ENCODE measurements at regions not wholly inside any gene's neighbourhood (a gene's known extent, or its start where the extent isn't known, plus 50 kb on each side); places are given as distances from the start of the nearest gene placed in this dataset.

DNA sequence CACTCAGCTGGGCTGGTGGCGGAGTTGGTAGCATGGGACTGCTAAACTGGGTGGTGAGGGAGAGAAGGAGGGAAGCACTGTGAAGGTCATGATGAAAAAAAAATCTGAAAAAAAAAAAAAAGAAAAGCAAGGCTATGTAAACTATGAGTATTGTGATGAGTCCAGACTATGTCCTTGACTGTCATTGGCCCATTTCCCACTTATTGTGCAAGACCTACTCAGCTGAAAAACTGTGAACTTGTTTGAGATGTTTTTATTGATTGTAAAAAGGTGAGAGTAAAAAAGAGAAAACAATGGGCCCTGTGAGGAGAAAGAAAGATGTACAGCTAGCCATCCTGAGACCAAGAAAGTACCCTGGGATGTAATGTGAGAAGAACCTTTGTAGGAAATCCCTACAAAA, 798.4 kb upstream of the TENM4 start:
- no peak for DNase-seq (ENCODE audit: low spot score)

DNA sequence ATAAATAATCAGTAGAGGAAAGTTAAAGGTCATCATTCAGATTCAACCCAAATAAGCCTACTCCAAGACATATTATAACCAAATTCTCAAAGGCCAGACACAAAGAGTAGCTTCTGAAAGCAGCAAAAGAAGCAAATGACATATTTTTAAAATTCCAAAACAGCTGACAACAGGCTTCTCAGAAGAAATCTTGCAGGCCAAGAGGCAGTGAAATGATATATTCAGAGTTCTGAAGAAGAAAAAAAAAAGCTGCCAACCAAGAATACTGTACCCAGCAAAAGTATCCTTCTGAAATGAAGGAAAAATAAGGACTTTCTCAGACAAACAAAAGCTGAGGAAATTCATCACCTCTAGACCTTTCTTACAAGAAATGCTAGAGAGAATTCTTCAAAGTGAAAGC, 787.1 kb upstream of the TENM4 start:
- DNase-seq (ENCODE audit: low spot score) = no peak

GRCh38 chr11:80214413-80214812, 773.6 kb upstream of the TENM4 start:
- DNase-seq (ENCODE audit: low spot score) = no peak

- no peak for DNase-seq (ENCODE audit: low spot score)
Measured at GRCh38 chr11:80211673-80212072, 770.8 kb upstream of the TENM4 start.

GRCh38 chr11:80204021-80204420, 763.2 kb upstream of the TENM4 start:
- DNase-seq (ENCODE audit: low spot score) = no peak

DNA sequence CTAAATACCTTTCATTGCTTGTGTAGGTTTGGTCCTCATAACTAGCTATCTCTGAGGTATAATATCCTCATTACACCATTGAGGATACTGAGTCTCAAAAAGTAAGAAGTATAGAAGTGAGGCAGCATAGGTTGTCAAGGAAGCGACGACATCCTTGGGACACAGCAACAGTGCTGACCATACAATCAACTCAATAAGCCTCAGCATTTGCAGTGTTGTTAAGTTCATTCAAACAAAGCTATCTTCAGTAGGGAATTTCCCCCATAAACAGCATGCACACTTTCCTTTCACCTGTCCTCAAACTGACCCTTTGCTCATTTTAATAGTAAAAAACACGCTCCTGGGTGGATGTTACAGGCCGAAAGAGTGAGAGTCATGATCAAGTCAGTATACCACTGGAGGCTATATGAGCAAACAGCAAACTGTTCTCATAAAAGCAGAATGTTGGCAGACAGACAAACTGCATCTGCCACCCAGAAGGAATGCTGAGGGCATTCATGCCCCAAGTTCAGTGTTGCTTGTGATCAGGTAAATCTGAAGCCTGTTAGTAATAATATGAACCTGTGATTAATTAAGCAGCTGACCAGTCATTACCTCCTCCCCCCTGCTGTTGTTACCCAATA, 756.2 kb upstream of the TENM4 start:
- no peak for DNase-seq (ENCODE audit: low spot score)

DNA sequence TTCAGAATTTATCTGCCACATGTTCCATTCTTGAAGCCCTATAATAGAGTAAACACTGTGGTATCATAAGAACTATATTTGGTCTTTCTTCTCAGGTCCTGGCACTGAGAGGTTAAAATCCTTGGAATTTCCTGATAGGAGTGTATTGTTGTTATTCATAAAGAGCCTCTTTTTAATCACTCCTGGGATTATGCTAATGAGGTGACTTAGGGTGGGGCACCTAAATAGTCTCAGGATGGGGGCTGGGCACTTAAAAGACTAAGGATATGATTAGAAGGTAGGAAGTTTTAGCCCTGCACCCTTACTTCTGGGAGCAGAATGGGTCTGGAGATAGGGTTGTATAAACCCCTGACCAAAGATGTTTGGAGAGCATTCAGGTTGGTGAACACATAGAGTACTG, 755.2 kb upstream of the TENM4 start:
- no peak for DNase-seq (ENCODE audit: low spot score)

DNA sequence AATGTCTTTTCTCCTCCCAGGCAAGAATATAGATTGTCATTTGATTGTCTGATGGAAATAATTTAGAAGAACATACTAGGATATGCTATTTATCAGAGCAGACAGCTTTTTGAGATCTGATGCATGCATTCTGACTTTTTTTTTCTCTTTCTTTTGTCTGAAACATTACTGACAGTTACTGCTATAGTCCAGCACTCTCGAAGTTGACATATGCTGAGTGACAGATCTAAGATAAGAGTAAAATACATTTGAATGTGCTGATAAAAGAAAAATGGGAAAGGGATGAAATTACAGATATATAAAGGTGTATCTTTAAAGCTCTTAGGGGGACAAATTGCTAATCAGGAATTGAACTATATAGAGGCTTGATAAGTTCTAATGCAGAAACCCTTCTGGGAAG, 753.8 kb upstream of the TENM4 start:
- no peak for DNase-seq (ENCODE audit: low spot score)

DNA sequence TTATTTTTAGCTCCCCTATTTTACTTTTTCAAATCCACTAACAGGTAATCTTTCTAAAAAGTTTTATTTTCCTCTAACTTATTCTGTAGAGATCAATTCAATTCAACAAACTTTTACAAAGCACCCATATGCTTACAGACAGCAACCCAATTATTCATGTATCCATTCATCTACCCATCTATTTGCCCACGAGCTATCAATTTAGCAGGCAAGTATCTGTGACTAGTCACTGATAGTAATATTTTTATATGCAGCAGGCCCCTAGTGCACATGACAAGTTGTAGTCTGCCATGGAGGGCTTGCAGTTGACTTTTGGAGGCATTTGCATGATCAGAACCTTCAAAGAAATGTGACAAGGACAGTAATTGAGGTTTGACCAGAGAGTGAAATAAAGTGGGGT, 753.2 kb upstream of the TENM4 start:
- no peak for DNase-seq (ENCODE audit: low spot score)

DNA sequence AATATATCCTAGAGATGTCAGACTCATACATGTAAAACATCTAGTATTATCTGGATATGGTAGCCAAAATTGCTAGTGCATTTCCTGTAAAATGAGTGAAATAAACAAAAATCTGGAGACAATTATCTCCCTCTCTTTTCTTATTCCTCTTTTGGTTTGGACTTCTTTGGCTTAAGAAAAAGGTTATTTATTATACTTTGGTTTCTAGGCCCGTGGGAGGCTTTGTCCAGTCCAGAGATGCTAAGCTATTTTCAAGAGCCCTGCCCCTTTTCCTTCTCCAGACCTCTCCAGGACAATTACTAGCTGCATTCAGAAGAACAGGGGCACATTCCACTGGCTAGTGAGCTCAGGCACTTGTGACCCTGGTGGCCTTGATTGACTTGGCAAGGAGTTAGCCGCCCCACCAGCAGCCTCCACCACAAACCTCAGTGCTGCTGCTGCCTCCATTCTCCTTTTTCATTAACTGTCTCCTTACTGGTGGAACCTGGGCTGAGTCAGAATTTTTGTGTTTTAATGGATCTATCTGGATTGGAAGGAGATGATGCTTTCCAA, 747.3 kb upstream of the TENM4 start:
- DNase-seq (ENCODE audit: low spot score) = no peak

- no peak for DNase-seq (ENCODE audit: low spot score)
Measured at GRCh38 chr11:80186692-80187091, 745.9 kb upstream of the TENM4 start.

- DNase-seq (ENCODE audit: low spot score) = no peak
Measured at GRCh38 chr11:80182901-80183300, 742.1 kb upstream of the TENM4 start.

- no peak for DNase-seq (ENCODE audit: low spot score)
Measured at GRCh38 chr11:80173371-80174136, 732.7 kb upstream of the TENM4 start.

DNA sequence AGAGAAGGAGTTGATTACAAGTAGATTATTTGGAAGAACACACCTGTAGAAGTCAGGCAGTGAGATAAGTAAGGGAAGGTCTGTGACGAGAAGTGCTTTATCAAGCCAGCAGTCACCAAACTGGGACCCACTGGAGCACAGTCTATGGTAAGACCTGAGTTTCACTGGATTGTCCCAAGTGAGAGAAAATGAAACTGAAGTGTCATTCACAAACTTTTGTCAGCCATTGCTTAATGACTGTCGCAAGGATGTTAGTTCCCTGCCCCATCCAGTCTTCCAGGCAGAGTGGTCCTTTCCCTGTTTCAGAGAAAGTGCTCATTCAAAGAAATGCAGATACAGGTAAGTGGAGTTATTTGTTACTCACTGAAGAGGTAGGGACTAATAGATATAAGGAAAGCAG, 728.0 kb upstream of the TENM4 start:
- no peak for DNase-seq (ENCODE audit: low spot score)

DNA sequence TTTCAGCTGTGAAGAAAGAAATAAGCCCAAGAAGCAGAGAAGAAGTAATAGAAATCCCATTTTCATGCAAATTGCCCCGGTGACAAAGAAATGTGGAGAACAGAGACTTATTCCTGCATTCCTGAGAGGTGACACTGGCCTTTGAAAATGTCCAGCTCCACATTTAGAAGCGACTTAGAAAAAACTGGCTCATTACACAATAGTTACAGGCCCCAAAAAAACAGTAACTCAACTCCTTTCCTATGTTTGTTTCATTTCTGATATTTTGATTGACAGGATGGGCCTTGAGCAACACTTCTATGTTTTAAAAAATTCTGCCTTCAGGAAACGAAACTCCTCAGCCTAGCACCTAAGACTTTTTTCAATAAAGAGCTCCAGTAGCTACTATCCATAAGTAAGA, 726.9 kb upstream of the TENM4 start:
- DNase-seq (ENCODE audit: low spot score) = no peak

- no peak for DNase-seq (ENCODE audit: low spot score)
Measured at GRCh38 chr11:80165744-80166143, 724.9 kb upstream of the TENM4 start.

- no peak for DNase-seq (ENCODE audit: low spot score)
Measured at GRCh38 chr11:80163441-80163840, 722.6 kb upstream of the TENM4 start.

GRCh38 chr11:80163011-80163410, 722.2 kb upstream of the TENM4 start:
- DNase-seq (ENCODE audit: low spot score) = no peak

- DNase-seq (ENCODE audit: low spot score) = no peak
Measured at GRCh38 chr11:80162387-80162786, 721.6 kb upstream of the TENM4 start.

GRCh38 chr11:80157447-80157846, 716.6 kb upstream of the TENM4 start:
- no peak for DNase-seq (ENCODE audit: low spot score)

DNA sequence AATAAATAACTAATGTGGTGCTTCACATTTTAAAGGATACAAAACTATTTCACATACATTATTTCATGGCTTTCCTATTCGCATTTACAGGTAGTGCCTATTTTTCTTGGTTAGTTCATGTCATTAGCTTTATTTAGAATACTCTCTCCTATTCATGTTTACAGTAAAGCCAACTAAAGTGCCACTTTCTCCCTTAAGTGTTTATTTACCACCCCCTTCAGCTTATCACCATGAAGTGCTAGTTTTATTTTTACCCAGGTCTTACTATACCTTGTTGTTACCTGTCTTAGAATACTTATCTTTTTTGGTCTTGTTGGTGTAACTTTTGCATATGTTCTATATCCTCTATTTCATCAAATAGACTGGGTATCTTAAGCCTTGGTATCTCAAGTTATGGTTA, 715.2 kb upstream of the TENM4 start:
- no peak for DNase-seq (ENCODE audit: low spot score)

DNA sequence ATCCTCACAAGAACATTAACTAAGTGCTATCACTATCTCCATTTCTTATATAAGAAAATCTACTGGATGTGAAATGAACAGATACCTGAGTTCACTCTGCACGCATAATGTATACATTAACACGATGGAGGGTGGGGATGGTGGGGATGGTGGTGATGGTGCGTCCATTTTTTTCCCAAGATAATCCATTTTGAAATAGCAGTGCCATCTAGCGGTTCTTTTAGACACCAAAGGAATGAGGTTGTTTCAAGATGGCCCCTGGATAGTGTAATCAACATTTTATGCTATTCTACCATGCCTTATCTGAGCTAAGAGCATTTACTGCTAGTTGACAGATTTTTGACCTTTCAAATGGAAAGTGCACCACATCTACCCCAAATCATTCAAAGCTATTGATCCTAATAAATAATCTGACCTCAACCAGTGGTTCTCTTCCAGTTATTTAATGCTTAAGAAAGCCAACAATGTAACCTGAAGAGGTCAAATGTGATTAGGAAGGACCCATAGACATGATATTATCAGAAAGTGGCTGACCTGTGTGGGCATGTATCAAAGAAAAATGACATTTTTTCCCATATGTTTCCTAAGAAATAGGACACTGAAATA, 714.7 kb upstream of the TENM4 start:
- peak; percentile 21 for DNase-seq (ENCODE audit: low spot score)

DNA sequence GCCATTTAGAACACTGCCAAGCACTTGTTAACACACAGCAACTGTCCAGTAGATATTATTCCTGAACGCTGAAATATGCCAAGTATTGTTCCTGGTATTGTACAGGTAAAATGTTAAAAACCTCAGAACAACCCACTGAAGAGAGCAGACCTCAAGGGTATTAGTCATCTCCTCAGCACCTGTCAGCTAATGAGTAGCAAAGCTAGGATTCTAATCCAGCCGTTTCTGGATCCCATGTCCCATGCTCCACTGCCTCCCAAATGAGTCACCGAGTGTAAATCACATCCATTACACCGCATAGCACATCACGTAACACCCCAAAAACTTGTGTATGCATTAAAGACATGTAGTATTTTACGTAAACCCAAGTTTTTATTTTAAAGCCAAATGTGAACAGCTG, 705.4 kb upstream of the TENM4 start:
- no peak for DNase-seq (ENCODE audit: low spot score)
